SK-N-SH treated with all-trans-retinoic acid at 6 μM for 48 hours (cell line): ENCODE measurements at regions not wholly inside any gene's neighbourhood (a gene's known extent, or its start where the extent isn't known, plus 50 kb on each side); places are given as distances from the start of the nearest gene placed in this dataset.

Experiments
- ARNTL ChIP-seq: fragments of 450-650 bp; formaldehyde crosslinking; IDR thresholded peaks from 2 replicates; pipeline ENCODE4 v1.5.0; 2020; ENCODE audit warnings: low read depth, mild to moderate bottlenecking, moderate library complexity, borderline replicate concordance
- BACH2 ChIP-seq: fragments of 250-450 bp; sonication (Bioruptor Pico); IDR thresholded peaks from 2 replicates; pipeline ENCODE4 v1.9.0; 2021; ENCODE audit warnings: mild to moderate bottlenecking, borderline replicate concordance
- CSDC2 ChIP-seq: fragments of 250-450 bp; sonication (Bioruptor Pico); IDR thresholded peaks from 2 replicates; pipeline ENCODE4 v1.5.0; 2020; ENCODE audit warnings: mild to moderate bottlenecking, moderate library complexity
- CSRNP3 ChIP-seq: fragments of 250-450 bp; sonication (Bioruptor Pico); IDR thresholded peaks from 2 replicates; pipeline ENCODE4 v1.5.1; 2021; ENCODE audit warnings: mild to moderate bottlenecking, moderate library complexity
- ESRRG ChIP-seq: fragments of 250-450 bp; sonication (Bioruptor Pico); IDR thresholded peaks from 2 replicates; pipeline ENCODE4 v1.6.1; 2021; ENCODE audit warnings: mild to moderate bottlenecking
- PATZ1 ChIP-seq: fragments of 250-450 bp; sonication (Bioruptor Pico); IDR thresholded peaks from 2 replicates; pipeline ENCODE4 v1.8.0; 2020; ENCODE audit warnings: mild to moderate bottlenecking, moderate library complexity, borderline replicate concordance
- RARB ChIP-seq: fragments of 250-450 bp; sonication (Bioruptor Pico); IDR thresholded peaks from 2 replicates; pipeline ENCODE4 v1.8.0; 2021; ENCODE audit warnings: mild to moderate bottlenecking, moderate library complexity
- TCF4 ChIP-seq: fragments of 250-450 bp; sonication (Bioruptor Pico); IDR thresholded peaks from 2 replicates; pipeline ENCODE4 v1.8.0; 2021; ENCODE audit warnings: mild to moderate bottlenecking, moderate library complexity, borderline replicate concordance
- TOX ChIP-seq: fragments of 250-450 bp; sonication (Bioruptor Pico); IDR thresholded peaks from 2 replicates; pipeline ENCODE4 v1.8.0; 2021; ENCODE audit warnings: mild to moderate bottlenecking, moderate library complexity, borderline replicate concordance
- TSHZ2 ChIP-seq: fragments of 250-450 bp; sonication (Bioruptor Pico); IDR thresholded peaks from 2 replicates; pipeline ENCODE4 v1.5.0; 2020; ENCODE audit warnings: mild to moderate bottlenecking, moderate library complexity
- ZFP3 ChIP-seq: fragments of 250-450 bp; sonication (Bioruptor Pico); IDR thresholded peaks from 2 replicates; pipeline ENCODE4 v1.5.0; 2020; ENCODE audit warnings: mild to moderate bottlenecking, moderate library complexity
- TF ChIP-seq, protein P1 (sequence below): fragments of 250-450 bp; sonication (Bioruptor Pico); IDR thresholded peaks from 2 replicates; pipeline ENCODE4 v1.5.1; 2020; ENCODE audit warnings: low read depth, mild to moderate bottlenecking, moderate library complexity

DNA sequence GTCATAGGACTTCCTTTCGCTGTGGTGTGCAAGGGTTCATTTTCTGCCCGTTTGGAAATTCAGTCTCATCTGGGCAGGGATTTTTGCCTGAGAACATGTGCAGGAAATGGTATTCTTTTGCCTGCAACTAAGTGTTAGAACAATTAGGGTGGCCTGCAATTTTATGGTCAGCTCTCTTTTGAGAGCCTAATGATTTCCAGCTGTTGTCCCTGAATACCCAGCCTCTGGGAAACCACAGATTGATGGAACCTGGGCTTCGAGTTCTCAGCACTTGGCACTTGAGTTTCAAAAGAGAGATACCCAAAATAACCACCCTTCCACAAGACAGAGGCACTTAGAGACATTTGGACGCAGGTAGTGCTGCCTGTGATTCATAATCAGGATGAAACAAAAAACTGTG lies 217.2 kb upstream of the FOXA2 start:
- no peak for TF ChIP-seq TOX (CRISPR knock-in tag)
- TF ChIP-seq PATZ1 = no peak
- no peak for TF ChIP-seq RARB
- TF ChIP-seq ZFP3 = no peak
- no peak for TF ChIP-seq ESRRG
- TF ChIP-seq ARNTL = no peak
- TF ChIP-seq CSRNP3 = no peak
- no peak for TF ChIP-seq BACH2 (CRISPR knock-in tag)
- TF ChIP-seq TCF4 (CRISPR knock-in tag) = no peak
- no peak for TF ChIP-seq TSHZ2 (CRISPR knock-in tag)
- no peak for TF ChIP-seq CSDC2 (CRISPR knock-in tag)
- TF ChIP-seq, protein P1, sequence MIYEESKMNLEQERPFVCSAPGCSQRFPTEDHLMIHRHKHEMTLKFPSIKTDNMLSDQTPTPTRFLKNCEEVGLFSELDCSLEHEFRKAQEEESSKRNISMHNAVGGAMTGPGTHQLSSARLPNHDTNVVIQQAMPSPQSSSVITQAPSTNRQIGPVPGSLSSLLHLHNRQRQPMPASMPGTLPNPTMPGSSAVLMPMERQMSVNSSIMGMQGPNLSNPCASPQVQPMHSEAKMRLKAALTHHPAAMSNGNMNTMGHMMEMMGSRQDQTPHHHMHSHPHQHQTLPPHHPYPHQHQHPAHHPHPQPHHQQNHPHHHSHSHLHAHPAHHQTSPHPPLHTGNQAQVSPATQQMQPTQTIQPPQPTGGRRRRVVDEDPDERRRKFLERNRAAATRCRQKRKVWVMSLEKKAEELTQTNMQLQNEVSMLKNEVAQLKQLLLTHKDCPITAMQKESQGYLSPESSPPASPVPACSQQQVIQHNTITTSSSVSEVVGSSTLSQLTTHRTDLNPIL (CRISPR knock-in tag) = no peak
